GM18861 (cell line): ENCODE measurements at regions not wholly inside any gene's neighbourhood (a gene's known extent, or its start where the extent isn't known, plus 50 kb on each side); places are given as distances from the start of the nearest gene placed in this dataset.

Experiments used
- ATAC-seq: cut with Tn5 transposase; IDR thresholded peaks from one replicate; pipeline ENCODE4 v1.9.1; 2021; ENCODE audit not compliant: unreplicated experiment

DNA sequence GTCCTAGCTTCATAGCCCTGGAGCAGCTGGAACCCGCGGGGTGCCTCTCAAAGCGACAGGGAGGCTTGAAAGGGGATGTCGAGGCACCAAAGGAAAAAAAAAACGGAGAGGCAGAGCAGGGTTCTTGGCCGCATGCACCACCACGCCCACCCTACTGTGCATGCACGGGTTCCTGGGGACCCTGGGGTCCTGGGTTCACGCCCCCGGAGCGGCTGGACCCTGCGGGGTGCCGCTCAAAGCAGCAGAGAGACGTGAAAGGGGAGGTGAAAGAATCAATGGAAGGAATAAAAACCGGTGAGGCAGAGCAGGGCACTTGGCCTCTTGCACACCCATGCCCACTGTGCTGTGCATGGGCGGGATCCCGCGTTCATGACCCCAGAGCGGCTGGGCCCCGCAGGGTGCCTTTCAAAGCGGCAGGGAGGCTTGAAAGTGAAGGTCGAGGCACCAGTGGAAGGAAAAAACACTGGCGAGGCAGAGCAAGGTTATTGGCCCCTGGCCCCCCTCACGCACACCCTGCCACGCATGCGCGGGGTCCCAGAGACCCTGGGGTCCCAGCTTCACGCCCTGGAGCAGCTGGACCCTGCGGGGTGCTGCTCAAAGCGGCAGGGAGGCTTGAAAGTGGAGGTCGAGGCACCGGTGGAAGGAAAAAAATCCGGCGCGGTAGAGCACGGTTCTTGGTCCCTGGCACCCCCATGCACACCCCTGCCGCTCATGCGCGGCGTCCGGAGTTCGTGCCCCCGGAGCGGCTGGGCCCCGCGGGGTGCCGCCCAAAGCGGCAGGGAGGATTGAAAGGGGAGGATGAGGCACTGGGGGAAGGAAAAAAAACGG, 318.5 kb downstream of the ALG10 start:
- no peak for ATAC-seq

DNA sequence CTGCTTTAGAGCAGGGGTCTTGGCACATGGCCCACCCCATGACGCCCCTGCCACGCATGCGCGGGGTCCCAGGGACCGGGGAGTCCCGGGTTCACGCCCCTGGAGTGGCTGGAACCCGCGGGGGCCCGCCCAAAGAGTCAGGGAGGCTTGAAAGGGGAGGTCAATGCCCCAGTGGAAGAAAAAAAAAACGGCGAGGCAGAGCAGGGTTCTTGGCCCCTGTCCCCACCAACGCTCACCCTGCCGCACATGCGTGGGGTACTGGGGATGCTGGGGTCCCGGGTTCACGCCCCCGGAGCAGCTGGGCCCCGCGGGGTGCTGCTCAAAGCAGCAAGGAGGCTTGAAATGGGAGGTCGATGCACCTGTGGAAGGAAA, 319.1 kb downstream of the ALG10 start:
- ATAC-seq: no peak

DNA sequence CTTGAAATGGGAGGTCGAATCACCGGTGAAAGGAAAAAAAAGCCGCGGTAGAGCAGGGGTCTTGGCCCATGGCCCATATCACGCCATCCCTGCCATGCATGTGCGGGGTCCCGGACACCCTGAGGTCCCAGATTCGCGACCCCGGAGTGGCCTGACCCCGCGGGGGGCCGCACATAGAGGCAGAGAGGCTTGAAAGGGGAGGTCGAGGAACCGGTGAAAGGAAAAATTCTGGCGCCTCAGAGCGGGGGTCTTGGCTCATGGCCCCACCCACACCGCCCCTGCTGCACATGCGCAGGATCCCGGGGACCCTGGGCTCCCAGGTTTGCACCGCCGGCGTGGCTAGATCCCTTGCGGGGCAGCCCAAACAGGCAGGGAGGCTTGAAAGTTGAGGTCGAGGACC, 319.8 kb downstream of the ALG10 start:
- ATAC-seq: no peak

DNA sequence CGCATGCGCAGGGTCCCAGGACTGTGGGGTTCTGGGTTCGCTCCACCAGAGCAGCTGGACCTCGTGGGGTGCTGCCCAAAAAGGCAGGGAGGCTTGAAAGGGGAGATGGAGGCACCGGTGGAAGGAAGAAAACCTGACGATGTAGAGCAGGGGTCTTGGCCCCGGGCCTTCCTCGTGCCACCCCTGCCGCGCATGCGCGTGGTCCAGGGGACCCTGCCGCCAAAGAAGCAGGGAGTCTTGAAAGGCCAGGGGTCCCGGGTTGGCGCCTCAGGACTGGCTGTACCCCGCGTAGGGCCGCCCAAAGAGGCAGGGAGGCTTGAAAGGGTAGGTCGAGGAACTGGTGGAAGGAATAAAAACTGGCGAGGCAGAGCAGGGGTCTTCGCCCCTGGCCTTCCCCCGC, 321.0 kb downstream of the ALG10 start:
- no peak for ATAC-seq

DNA sequence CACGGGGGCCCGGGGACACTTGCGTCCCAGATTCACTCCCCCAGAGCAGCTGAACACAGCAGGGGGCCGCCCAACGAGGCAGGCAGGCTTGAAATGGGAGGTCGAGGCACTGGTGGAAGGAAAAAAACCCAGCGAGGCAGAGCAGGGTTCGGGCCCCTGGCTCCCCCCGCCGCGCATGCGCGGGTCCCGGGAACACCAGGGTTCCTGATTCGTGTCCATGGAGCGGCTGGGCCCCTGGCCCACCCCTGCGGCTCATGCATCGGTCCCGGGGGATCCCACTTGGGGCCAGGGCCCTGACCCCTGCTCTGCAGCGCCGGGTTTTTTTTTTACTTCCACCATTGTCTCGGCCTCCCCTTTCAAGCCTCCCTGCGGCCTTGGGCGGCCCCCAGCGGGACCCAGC, 321.5 kb downstream of the ALG10 start:
- ATAC-seq: no peak

DNA sequence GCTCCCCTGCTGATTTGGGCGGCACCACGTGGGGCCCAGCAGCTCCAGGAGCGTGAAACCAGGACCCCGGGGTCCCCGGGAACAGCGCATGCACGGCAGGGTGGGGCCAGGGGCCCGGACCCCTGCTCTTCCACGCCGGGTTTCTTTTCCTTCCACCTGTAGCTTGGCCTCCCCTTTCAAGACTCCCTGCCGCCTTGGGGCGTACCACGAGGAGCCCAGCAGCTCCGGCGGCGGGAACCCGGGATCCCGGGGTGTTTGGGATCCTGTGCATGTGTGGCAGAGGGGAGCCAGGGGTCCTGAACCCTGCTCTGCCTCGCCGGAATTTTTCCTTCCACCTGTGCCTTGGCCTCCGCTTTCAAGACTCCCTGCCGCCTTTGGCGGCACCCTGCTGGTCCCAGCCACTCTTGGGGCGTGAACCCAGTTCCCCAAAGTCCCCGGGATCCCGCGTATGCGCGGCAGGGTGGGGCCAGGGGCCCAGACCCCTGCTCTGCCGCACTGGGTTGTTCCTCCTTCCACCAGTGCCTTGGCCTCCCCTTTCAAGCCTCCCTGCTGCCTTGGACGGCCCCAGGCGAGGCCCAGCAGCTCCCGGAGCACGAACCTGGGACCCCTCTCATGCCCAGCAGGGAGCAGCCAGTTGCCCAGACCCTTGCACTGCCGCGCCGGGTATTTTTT, 322.7 kb downstream of the ALG10 start:
- no peak for ATAC-seq

DNA sequence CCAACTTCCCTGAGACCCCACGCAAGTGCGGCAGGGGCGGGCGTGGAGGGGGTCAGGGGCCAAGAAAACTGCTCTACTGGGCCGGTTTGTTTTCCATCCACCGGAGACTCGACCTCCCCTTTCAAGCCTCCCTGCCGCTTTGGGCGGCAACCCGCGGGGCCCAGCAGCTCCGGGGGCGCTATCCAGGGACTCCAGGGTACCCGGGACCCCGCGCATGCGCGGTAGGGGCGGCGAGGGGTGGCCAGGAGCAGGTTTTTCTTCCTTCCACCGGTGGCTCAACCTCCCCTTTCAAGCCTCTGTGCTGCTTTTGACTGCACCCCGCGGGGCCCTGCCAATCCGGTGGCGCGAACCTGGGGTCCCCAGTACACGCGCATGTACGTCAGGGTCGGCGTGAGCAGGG, 323.5 kb downstream of the ALG10 start:
- ATAC-seq: no peak

DNA sequence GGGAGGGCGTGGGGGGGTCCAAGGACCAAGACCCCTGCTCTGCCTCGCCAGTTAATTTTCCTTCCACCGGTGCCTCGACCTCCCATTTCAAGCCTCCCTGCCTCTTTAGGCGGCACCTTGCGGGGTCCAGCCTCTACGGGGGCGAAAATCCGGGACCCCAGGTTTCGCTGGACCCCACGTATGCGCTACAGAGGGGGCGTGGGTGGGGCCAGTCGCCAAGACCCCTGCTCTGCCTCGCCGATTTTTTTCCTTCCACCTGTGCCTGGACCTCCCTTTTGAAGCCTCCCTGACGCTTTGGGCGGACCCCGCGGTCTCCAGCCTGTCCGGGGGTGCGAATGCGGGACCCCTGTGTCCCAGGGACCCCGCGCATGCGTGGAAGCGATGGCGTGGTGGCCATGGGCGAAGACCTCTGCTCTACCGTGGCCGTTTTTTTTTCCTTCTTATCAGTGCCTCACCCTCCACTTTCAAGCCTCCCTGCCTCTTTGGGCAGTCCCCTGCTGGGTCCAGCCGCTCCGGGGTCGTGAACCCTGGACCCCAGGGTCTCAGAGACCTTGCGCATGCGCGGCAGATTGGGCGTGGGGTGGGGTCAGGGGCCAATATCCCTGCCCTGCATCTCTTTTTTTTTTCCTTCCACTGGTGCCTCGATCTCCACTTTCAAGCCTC, 324.2 kb downstream of the ALG10 start:
- no peak for ATAC-seq

DNA sequence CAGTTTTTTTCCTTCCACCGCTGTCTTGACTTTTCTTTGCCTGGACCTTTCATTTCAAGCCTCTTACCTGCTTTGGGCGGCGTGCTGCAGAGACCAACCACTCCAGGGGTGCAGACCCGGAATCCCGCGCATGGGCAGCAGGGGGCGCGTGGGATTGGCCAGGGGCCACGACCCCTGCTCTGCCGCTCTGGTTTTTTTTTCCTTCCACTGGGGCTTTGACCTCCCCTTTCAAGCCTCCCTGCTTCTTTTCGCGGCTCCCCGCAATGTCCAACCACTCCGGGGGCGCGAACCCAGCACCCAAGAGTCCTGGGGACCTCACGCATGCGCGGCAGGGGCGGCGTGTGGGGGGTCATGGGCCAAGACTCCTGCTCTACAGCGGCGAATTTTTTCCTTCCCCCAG, 325.1 kb downstream of the ALG10 start:
- no peak for ATAC-seq

DNA sequence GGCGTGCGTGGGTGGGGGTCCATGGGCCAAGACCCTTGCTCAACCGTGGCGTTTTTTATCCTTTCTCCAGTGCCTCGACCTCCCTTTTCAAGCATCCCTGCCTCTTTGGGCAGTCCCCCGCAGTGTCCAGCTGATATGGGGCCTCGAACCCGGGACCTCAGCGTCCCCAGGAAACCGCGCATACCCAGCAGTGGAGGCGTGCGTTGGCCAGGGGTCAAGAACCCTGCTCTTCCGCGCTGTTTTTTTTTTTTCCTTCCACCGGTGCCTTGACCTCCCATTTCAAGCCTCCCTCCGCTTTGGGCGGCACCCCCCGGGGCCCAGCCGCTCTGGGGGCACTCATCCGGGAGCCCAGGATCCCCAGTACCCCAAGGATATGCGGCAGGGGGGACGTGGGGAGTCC, 325.8 kb downstream of the ALG10 start:
- ATAC-seq: no peak

DNA sequence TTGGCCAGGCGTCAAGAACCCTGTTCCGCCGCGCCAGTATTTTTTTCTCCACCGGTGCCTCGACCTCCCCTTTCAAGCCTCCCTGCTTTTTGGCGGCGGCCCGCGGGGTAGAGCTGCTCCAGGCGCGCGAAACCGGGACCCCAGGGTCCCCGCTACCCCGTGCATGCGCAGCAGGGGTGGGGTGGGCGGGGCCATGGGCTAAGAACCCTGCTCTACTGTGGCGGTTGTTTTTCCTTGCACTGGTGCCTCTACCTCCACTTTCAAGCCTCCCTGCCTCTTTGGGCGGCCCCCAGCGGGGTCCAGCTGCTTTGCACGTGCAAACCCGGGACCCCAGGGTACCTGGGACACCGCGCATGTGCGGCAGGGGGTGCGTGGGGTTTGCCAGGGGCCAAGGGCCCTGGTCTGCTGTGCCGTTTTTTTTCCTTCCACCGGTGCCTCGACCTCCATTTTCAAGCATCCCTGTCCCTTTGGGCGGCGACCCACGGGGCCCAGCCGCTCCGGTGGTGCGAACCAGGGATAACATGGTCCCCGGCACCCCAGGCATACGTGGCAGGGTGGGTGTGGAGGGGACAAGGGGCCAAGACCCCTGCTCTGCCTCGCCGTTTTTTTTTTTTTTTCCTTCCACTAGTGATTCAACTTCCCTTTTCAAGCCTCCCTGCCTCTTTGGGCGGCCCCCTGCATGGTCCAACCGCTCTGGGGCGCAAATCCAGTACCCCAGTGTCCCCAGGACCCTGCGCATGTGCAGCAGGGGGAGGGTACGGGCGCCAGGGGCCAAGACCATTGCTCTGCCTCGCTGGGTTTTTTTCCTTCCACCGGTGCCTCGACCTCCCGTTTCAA, 326.8 kb downstream of the ALG10 start:
- ATAC-seq: no peak

DNA sequence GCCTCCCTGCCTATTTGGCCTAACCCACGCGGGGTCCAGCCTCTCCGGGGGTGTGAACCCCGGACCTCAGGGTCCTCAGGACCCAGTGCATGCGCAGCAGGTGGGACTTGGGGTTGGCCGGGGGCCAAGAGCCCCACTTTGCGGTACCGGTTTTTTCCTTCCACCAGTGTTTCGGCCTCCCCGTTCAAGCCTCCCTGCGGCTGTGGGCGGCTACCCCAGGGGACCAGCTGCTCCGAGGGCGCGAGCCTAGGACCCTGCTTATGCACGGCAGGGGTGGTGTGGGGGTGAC, 327.3 kb downstream of the ALG10 start:
- no peak for ATAC-seq

DNA sequence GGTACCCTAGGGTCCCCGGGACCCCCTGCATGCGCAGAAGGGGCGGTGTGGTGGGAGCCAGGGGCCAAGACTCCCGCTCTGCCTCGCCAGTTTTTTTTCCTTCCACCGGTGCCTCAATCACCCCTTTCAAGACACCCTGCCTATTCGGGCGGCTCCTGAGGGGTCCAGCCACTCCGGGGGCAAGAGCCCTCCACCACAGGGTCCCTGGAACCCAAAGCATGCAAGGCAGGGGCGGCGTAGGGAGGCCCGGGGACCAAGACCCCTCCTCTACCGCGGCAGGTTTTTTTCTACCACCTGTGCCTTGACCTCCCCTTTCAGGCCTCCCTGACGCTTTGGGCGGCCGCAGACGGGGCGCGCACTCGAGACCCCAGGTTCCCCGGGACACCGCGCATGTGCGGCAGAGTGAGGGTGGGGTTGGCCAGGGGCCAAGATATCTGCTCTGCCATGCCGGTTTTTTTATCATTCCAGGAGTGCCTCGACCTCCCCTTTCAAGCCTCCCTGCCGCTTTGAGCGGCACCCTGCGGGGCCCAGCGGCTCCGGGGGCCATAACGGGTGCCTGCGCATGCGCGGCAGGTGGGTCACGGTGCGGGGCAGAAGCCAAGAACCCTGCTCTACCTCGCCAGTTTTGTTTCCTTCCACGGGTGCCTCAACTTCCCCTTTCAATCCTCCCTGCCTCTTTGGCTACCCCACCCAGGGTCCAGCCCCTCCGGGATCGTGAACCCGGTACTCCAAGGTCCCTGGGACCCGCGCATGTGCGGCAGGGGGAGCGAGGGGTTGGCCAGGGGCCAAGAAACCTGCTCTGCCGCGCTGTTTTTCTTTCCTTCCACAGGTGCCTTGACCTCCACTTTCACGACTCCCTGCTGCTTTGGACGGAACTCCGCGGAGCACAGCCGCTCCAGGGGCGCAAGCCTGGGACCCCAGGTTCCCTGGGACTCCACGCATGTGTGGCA, 328.1 kb downstream of the ALG10 start:
- no peak for ATAC-seq

DNA sequence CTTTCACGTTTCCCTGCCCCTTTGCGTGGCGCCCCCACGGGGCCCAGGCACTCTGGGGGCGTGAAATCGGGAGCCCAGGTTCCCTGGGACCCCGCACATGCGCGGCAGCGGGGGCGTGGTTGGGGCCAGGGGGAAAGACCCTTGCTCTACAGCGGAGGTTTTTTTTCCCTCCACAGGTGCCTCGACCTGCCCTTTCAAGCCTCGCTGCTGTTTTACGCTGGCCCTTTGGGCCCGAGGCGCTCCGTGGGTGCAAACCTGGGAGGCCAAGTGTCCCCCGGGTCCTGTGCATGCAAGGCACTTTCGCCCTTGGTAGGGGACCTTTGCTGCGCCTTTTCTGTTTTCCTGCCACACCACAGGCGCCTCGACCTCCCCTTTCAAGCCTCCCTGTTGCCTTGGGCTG, 329.8 kb downstream of the ALG10 start:
- no peak for ATAC-seq

DNA sequence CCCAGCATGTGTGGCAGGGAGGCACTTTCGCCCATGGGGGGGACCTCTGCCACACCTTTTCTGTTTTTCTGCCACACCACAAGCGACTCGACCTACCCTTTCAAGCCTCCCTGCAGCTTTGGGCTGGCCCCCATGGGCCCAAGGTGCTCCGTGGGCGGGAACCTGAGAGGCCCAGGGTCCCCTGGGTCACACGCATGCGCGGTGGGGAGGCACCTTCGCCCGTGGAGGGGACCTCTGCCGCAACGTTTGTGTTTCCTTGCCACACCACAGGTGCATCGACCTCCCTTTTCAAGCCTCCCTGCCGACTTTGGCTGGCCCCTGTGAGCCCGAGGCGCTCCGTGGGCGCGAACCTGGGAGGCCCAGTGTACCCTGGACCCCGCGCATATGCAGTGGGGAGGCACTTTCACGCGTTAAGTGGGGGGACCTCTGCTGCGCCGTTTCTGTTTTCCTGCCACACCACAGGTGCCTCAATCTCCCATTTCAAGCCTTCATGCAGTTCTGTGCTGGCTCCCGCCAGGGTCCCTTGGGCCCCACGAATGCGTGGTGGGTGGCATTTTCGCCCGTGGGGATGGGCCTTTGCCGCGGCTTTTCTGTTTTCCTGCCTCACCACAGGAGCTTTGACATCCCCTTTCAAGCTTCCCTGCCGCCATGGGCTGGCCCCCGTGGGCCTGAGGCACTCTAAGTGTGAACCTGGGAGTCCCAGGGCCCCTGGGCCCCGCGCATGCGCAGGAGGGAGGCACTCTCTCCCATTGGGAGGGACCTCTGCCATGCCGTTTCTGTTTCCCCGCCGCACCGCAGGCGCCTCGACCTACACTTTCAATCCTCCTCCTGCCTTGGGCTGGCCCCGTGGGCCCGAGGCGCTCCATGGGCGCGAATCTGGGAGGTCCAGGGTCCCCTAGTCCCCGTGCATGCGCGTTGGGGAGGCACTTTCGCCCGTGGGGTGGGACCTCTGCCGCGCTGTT, 332.2 kb downstream of the ALG10 start:
- ATAC-seq: no peak

DNA sequence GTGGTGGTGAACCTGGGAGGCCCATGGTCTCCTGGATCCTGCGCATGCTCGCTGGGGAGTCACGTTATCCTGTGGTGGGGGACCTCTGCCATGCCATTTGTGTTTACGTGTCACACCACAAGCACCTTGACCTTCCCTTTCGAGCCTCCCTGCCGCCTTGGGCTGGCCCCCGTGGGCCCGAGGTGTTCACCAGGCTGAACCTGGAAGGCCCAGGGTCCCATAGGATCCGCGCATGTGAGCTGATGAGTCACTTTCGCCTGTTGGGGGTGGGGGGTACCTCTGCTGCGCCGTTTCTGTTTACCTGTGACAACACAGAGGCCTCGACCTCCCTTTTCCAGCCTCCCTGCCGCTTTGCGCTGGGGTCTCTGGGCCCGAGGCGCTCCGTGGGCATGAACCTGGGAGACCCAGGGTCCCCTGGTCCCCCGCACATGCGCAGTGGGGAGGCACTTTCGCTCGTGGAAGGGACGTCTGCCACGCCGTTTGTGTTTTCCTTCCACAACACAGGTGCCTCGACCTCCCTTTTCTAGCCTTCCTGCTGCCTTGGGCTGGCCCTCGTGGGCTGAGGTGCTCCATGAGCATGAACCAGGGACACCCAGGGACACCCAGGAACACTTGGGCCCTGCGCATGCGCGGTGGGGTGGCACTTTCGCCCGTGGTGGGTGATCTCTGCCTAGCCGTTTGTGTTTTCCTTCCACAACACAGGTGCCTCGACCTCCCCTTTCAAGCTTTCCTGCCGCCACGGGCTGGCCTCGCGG, 334.1 kb downstream of the ALG10 start:
- no peak for ATAC-seq

DNA sequence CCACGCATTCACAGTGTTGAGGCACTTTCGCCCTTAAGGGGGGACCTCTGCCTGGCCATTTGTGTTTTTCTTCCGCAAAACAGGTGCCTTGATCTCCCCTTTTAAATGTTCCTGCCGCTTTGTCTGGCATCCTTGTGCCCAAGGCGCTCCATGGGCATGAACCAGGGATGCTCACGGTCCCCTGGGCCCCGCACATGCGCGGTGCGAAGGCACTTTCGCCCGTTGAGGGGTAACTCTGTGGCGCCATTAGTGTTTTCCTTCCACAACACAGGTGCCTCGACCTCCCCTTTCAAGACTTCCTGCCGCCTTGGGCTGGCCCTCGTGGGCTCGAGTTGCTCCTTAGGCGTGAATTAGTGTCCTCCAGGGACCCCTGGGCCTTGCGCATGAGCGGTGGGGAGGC, 335.5 kb downstream of the ALG10 start:
- no peak for ATAC-seq

DNA sequence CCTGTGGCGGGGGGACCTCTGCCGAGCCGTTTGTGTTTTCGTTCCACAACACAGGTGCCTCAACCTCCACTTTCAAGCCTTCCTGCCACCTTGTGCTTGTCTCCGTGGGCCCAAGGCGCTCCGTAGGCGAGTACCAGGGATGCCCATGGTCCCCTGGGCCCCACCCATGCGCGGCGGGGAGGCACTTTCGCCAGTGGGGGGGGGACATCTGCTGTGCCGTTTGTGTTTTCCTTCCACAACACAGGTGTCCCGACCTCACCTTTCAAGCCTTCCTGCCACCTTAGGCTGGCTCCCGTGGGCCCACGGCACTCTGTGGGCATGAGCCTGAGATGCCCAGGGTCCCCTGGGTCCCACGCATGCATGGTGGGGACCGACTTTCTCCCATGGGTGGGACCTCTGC, 335.9 kb downstream of the ALG10 start:
- ATAC-seq: no peak
